Neuron (in vitro differentiated cells): ENCODE measurements at regions not wholly inside any gene's neighbourhood (a gene's known extent, or its start where the extent isn't known, plus 50 kb on each side); places are given as distances from the start of the nearest gene placed in this dataset.

Experiments used
- H2AFZ ChIP-seq: one replicate; pipeline ENCODE4 v1.6.1; 2013; ENCODE audit warnings: low read depth, mild to moderate bottlenecking, inconsistent platforms, low read length, moderate library complexity
- H3K27me3 ChIP-seq: one replicate; pipeline ENCODE4 v1.6.1; 2013; ENCODE audit warnings: low read length; ENCODE audit not compliant: insufficient read depth
- H3K36me3 ChIP-seq: one replicate; pipeline ENCODE4 v1.6.1; 2013; ENCODE audit warnings: low read length; ENCODE audit not compliant: insufficient read depth
- H3K4me1 ChIP-seq: one replicate; pipeline ENCODE4 v1.6.1; 2013; ENCODE audit warnings: low read length; ENCODE audit not compliant: insufficient read depth
- H3K4me3 ChIP-seq: 2 replicates; pipeline ENCODE4 v1.5.1; 2013; ENCODE audit warnings: mild to moderate bottlenecking, low read length, moderate library complexity
- H3K9me3 ChIP-seq: one replicate; pipeline ENCODE4 v1.6.1; 2013; ENCODE audit warnings: low read length

- H2AFZ ChIP-seq = no peak overlapping the region
- no peak overlapping the region for H3K4me3 ChIP-seq
- no peaks in the 10 kb centered on the region for H3K36me3 ChIP-seq
- peaks cover 3% of the 10 kb centered on the region for H3K9me3 ChIP-seq
- H3K27me3 ChIP-seq = no peaks in the 10 kb centered on the region
- no peaks in the 10 kb centered on the region for H3K4me1 ChIP-seq
These were observed 214.1 kb downstream of the NUAK1 start for GRCh38 chr12:105924526-105925208.

GRCh38 chr12:105927564-105927963, 211.2 kb downstream of the NUAK1 start:
- Histone ChIP-seq H2AFZ (no peak overlapping the region), H3K4me3 (no peak overlapping the region), H3K27me3 (no peaks in the 10 kb centered on the region), H3K9me3 (peaks cover 3% of the 10 kb centered on the region), H3K4me1 (peaks cover 15% of the 10 kb centered on the region), H3K36me3 (no peaks in the 10 kb centered on the region)

- H3K9me3 ChIP-seq = peaks cover 3% of the 10 kb centered on the region
- H3K4me3 ChIP-seq = no peak overlapping the region
- H3K4me1 ChIP-seq = peaks cover 15% of the 10 kb centered on the region
- no peak overlapping the region for H2AFZ ChIP-seq
- no peaks in the 10 kb centered on the region for H3K36me3 ChIP-seq
- no peaks in the 10 kb centered on the region for H3K27me3 ChIP-seq
These were observed 210.3 kb downstream of the NUAK1 start for GRCh38 chr12:105928436-105928835.

- Histone ChIP-seq H3K9me3 (peaks cover 3% of the 10 kb centered on the region), H3K27me3 (no peaks in the 10 kb centered on the region), H3K4me1 (peaks cover 17% of the 10 kb centered on the region), H3K36me3 (no peaks in the 10 kb centered on the region), H3K4me3 (no peak overlapping the region), H2AFZ (no peak overlapping the region)
These were observed 209.6 kb downstream of the NUAK1 start for GRCh38 chr12:105929192-105929591.

GRCh38 chr12:105930557-105931503, 207.9 kb downstream of the NUAK1 start:
- no peaks in the 10 kb centered on the region for H3K36me3 ChIP-seq
- peaks cover 20% of the 10 kb centered on the region for H3K4me1 ChIP-seq
- no peak overlapping the region for H3K4me3 ChIP-seq
- H3K9me3 ChIP-seq = peaks cover 3% of the 10 kb centered on the region
- no peak overlapping the region for H2AFZ ChIP-seq
- no peaks in the 10 kb centered on the region for H3K27me3 ChIP-seq

GRCh38 chr12:105931762-105932570, 206.8 kb downstream of the NUAK1 start:
- Histone ChIP-seq H3K27me3 (no peaks in the 10 kb centered on the region), H3K4me3 (no peak overlapping the region), H2AFZ (no peak overlapping the region), H3K4me1 (peaks cover 23% of the 10 kb centered on the region), H3K36me3 (no peaks in the 10 kb centered on the region), H3K9me3 (peaks cover 3% of the 10 kb centered on the region)

GRCh38 chr12:105933671-105934665, 204.8 kb downstream of the NUAK1 start:
- no peaks in the 10 kb centered on the region for H3K9me3 ChIP-seq
- H3K4me1 ChIP-seq = peaks cover 23% of the 10 kb centered on the region
- no peak overlapping the region for H2AFZ ChIP-seq
- no peaks in the 10 kb centered on the region for H3K36me3 ChIP-seq
- H3K4me3 ChIP-seq = no peak overlapping the region
- no peaks in the 10 kb centered on the region for H3K27me3 ChIP-seq

GRCh38 chr12:105935106-105935505, 203.6 kb downstream of the NUAK1 start:
- Histone ChIP-seq H3K9me3 (no peaks in the 10 kb centered on the region), H3K36me3 (no peaks in the 10 kb centered on the region), H3K4me1 (peaks cover 23% of the 10 kb centered on the region), H3K4me3 (no peak overlapping the region), H2AFZ (no peak overlapping the region), H3K27me3 (no peaks in the 10 kb centered on the region)

- Histone ChIP-seq H3K4me1 (peaks cover 18% of the 10 kb centered on the region), H3K36me3 (no peaks in the 10 kb centered on the region), H2AFZ (no peak overlapping the region), H3K9me3 (no peaks in the 10 kb centered on the region), H3K4me3 (no peak overlapping the region), H3K27me3 (no peaks in the 10 kb centered on the region)
These were observed 202.8 kb downstream of the NUAK1 start for GRCh38 chr12:105935981-105936380.

GRCh38 chr12:105936496-105936895, 202.3 kb downstream of the NUAK1 start:
- Histone ChIP-seq H3K4me3 (no peak overlapping the region), H3K4me1 (peaks cover 18% of the 10 kb centered on the region), H2AFZ (no peak overlapping the region)

GRCh38 chr12:105937009-105937408, 201.7 kb downstream of the NUAK1 start:
- Histone ChIP-seq H3K4me1 (peaks cover 14% of the 10 kb centered on the region), H3K36me3 (no peaks in the 10 kb centered on the region), H3K4me3 (no peak overlapping the region), H3K27me3 (no peaks in the 10 kb centered on the region), H3K9me3 (no peaks in the 10 kb centered on the region), H2AFZ (no peak overlapping the region)

More at GRCh38 chr12:105936496-105936895, 202.3 kb downstream of the NUAK1 start:
- Histone ChIP-seq H3K9me3 (no peaks in the 10 kb centered on the region), H3K27me3 (no peaks in the 10 kb centered on the region), H3K36me3 (no peaks in the 10 kb centered on the region)

GRCh38 chr12:105939181-105939721, 199.5 kb downstream of the NUAK1 start:
- Histone ChIP-seq H3K27me3 (no peaks in the 10 kb centered on the region), H3K36me3 (no peaks in the 10 kb centered on the region), H3K4me3 (no peak overlapping the region), H2AFZ (no peak overlapping the region), H3K4me1 (peaks cover 6% of the 10 kb centered on the region), H3K9me3 (peaks cover 3% of the 10 kb centered on the region)
